ENCODE measurements at regions not wholly inside any gene's neighbourhood (a gene's known extent, or its start where the extent isn't known, plus 50 kb on each side); places are given as distances from the start of the nearest gene placed in this dataset.

DNA sequence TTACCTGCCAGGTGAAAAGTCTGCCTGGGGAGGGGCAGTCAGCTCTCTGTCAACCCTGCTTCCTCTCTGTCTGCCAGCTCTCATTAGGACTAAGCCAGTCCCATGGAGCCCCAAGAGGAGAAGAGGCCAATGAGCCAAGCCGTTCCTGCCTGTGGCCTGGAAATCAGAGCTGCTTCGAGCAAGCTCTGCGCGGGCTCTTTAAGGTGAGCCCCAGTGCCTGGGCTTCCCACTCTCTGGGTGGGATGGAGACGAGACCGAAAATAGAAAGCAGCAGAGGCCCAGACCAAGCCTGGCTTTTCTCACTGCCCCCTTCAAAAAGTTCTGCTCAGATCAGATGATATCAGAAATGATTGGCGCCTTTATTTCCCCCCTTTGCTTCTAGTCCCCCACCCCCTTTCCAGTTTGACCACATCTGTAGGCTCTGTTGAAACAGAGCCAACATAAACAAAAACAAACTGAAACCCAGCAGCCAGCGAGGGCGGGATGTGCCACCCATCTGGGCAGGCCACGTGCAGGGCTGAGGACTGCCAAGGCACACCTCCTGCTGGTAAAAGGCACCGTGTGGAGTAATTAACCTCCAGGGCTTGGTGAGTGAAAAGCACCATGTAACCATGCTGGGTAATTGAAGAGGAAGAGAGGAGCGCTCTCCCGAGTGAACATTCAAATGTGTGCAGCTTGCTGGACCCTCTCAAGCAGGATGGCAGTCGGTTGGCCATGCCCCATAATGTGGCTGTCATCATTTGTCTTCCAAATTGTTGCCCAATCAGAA, 471.0 kb upstream of the PROK2 start:
- Histone ChIP-seq H3K4me1 (ENCODE audit: insufficient read depth, poor library complexity, severe bottlenecking) (peaks cover 9% of the 10 kb centered on the region), H3K4me3 (ENCODE audit: severe bottlenecking) (no peak overlapping the region), H3K27ac (ENCODE audit: poor library complexity, severe bottlenecking) (no peak overlapping the region), H3K9me3 (ENCODE audit: severe bottlenecking) (no peaks in the 10 kb centered on the region), H3K27me3 (ENCODE audit: insufficient read depth, poor library complexity, severe bottlenecking) (no peaks in the 10 kb centered on the region), H3K36me3 (ENCODE audit: low read depth) (no peaks in the 10 kb centered on the region)
- TF ChIP-seq, protein P1, sequence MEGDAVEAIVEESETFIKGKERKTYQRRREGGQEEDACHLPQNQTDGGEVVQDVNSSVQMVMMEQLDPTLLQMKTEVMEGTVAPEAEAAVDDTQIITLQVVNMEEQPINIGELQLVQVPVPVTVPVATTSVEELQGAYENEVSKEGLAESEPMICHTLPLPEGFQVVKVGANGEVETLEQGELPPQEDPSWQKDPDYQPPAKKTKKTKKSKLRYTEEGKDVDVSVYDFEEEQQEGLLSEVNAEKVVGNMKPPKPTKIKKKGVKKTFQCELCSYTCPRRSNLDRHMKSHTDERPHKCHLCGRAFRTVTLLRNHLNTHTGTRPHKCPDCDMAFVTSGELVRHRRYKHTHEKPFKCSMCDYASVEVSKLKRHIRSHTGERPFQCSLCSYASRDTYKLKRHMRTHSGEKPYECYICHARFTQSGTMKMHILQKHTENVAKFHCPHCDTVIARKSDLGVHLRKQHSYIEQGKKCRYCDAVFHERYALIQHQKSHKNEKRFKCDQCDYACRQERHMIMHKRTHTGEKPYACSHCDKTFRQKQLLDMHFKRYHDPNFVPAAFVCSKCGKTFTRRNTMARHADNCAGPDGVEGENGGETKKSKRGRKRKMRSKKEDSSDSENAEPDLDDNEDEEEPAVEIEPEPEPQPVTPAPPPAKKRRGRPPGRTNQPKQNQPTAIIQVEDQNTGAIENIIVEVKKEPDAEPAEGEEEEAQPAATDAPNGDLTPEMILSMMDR (IDR thresholded peaks at IDR 0.05; ENCODE audit: poor library complexity, severe bottlenecking), result no peak
- DNase-seq (ENCODE audit: low spot score), result no peak
- peak; percentile 77 for ATAC-seq (ENCODE audit: low read depth)

DNA sequence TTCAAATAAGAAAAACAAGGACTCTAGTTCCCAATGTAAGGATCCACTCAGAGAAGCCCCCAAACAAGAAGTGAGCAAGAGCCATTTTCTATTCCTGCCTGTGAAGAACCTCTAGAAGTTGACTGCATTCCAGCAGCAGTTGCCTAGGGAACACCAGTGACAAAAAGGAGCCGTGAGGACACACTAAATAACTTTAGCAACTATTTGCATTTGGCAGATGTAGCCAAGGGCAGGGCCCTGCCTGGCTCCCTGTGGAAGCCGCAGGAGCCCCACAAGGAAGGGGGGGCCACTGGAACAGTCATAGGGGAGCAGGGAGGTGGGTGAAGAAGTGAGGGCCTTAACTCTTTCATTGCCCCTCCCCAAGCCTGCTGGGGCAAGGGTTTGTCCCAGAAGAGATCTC, 470.2 kb upstream of the PROK2 start:
- no peaks in the 10 kb centered on the region for H3K27me3 ChIP-seq (ENCODE audit: insufficient read depth, poor library complexity, severe bottlenecking)
- TF ChIP-seq, protein P1 (IDR thresholded peaks at IDR 0.05; ENCODE audit: poor library complexity, severe bottlenecking), result no peak
- ATAC-seq (ENCODE audit: low read depth), result no peak

DNA sequence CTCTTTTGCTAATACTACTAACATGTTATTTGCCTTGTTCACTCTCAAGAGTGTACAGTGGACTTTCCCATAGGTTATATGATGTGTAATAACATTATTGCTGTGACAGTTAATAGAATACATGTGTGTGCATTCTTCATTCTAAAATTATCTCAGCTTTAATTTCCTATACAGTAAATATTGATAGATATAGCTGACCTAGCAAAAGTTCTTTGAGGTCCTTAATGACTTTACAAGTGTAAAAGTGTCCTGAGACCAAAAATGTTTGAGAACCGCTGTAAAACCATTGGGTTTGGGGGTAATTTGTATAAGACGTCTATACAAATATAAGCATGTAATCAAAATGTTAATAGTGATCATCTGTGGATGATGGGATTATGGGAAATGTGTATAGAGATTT, 469.5 kb upstream of the PROK2 start:
- H3K27ac ChIP-seq (ENCODE audit: poor library complexity, severe bottlenecking), result no peak overlapping the region
- H3K36me3 ChIP-seq (ENCODE audit: low read depth), result no peaks in the 10 kb centered on the region
- DNase-seq (ENCODE audit: low spot score), result no peak
- TF ChIP-seq, protein P1 (IDR thresholded peaks at IDR 0.05; ENCODE audit: poor library complexity, severe bottlenecking), result no peak
- H3K4me1 ChIP-seq (ENCODE audit: insufficient read depth, poor library complexity, severe bottlenecking), result peaks cover 9% of the 10 kb centered on the region
- no peak overlapping the region for H3K4me3 ChIP-seq (ENCODE audit: severe bottlenecking)
- H3K27me3 ChIP-seq (ENCODE audit: insufficient read depth, poor library complexity, severe bottlenecking), result no peaks in the 10 kb centered on the region
- no peak for ATAC-seq (ENCODE audit: low read depth)
- H3K9me3 ChIP-seq (ENCODE audit: severe bottlenecking), result no peaks in the 10 kb centered on the region

More for the DNA sequence above, 470.2 kb upstream of the PROK2 start:
- no peak overlapping the region for H3K4me3 ChIP-seq (ENCODE audit: severe bottlenecking)
- H3K9me3 ChIP-seq (ENCODE audit: severe bottlenecking), result no peaks in the 10 kb centered on the region
- peaks cover 9% of the 10 kb centered on the region for H3K4me1 ChIP-seq (ENCODE audit: insufficient read depth, poor library complexity, severe bottlenecking)
- DNase-seq (ENCODE audit: low spot score), result no peak
- H3K27ac ChIP-seq (ENCODE audit: poor library complexity, severe bottlenecking), result no peak overlapping the region
- no peaks in the 10 kb centered on the region for H3K36me3 ChIP-seq (ENCODE audit: low read depth)

DNA sequence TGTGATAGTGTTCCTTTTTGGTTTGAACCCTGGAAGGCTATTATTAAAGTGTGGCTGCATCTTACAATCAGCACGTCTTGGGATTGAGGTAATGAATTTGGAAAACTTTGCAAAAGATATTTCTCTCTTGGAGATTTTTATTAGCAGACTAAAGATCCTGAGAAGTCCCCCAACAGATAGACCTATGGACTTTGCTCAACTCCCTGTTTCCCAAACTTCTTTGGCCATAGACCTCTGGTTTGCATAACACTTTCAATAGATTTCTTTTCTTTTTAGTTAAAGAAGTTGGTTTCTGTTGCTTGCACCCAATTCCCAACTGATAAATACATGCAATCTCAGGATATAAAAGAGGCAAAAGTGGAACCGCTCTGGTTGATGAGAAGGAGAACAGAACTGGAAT, 465.8 kb upstream of the PROK2 start:
- no peak for ATAC-seq (ENCODE audit: low read depth)
- Histone ChIP-seq H3K9me3 (ENCODE audit: severe bottlenecking) (no peaks in the 10 kb centered on the region), H3K27ac (ENCODE audit: poor library complexity, severe bottlenecking) (no peak overlapping the region), H3K4me3 (ENCODE audit: severe bottlenecking) (no peak overlapping the region), H3K36me3 (ENCODE audit: low read depth) (no peaks in the 10 kb centered on the region), H3K27me3 (ENCODE audit: insufficient read depth, poor library complexity, severe bottlenecking) (no peaks in the 10 kb centered on the region), H3K4me1 (ENCODE audit: insufficient read depth, poor library complexity, severe bottlenecking) (peaks cover 1% of the 10 kb centered on the region)
- TF ChIP-seq, protein P1 (IDR thresholded peaks at IDR 0.05; ENCODE audit: poor library complexity, severe bottlenecking), result no peak
- no peak for DNase-seq (ENCODE audit: low spot score)

DNA sequence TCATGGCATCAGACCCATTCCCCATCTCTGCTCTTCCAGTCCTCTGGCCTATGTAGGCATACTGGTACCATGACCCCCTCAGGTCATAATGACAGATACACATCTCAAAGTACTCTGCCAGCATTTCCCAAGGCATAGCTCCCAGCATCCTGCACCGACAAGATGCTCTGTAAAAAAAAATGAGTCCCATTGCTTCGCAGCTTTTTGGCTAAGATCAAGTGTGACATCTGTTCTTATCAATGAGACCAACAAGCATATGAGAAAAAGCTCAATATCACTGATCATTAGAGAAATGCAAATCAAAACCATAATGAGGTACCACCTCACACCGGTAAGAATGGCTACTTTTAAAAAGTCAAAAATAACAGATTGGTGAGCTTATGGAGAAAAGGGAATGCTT, 463.9 kb upstream of the PROK2 start:
- H3K4me3 ChIP-seq (ENCODE audit: severe bottlenecking), result no peak overlapping the region
- H3K4me1 ChIP-seq (ENCODE audit: insufficient read depth, poor library complexity, severe bottlenecking), result no peaks in the 10 kb centered on the region
- TF ChIP-seq, protein P1 (IDR thresholded peaks at IDR 0.05; ENCODE audit: poor library complexity, severe bottlenecking), result no peak
- DNase-seq (ENCODE audit: low spot score) (no peak), ATAC-seq (ENCODE audit: low read depth) (no peak)
- H3K27me3 ChIP-seq (ENCODE audit: insufficient read depth, poor library complexity, severe bottlenecking), result no peaks in the 10 kb centered on the region
- no peak overlapping the region for H3K27ac ChIP-seq (ENCODE audit: poor library complexity, severe bottlenecking)
- H3K36me3 ChIP-seq (ENCODE audit: low read depth), result no peaks in the 10 kb centered on the region
- H3K9me3 ChIP-seq (ENCODE audit: severe bottlenecking), result no peaks in the 10 kb centered on the region
